Ovary (tissue), 3 donors: ENCODE measurements at regions not wholly inside any gene's neighbourhood (a gene's known extent, or its start where the extent isn't known, plus 50 kb on each side); places are given as distances from the start of the nearest gene placed in this dataset.

Experiments used
- CTCF ChIP-seq, 3 donors: fragments of 450-650 bp in 2 of 3; fragments of 200-600 bp in 1 of 3; IDR thresholded peaks; one replicate each; pipeline versions ENCODE4 v1.5.1 to v1.8.0; 2016 to 2022; ENCODE audit warnings: antibody characterized with exemption in 3 of 3, mild to moderate bottlenecking in 1 of 3
- POLR2A ChIP-seq: fragments of 450-650 bp; IDR thresholded peaks from one replicate; pipeline ENCODE4 v1.6.1; 2017; ENCODE audit warnings: antibody characterized with exemption, mild to moderate bottlenecking, moderate library complexity
- donor health status: DM: no; HTN: no; CAD: no.

- TF ChIP-seq CTCF (IDR thresholded peaks at IDR 0.05) (no peak), POLR2A (no peak)
Observed at GRCh38 chr3:150105886-150106612, 135.4 kb upstream of the PFN2 start.
